22Rv1 (cell line): ENCODE measurements at regions not wholly inside any gene's neighbourhood (a gene's known extent, or its start where the extent isn't known, plus 50 kb on each side); places are given as distances from the start of the nearest gene placed in this dataset.

Experiments
- H3K27ac ChIP-seq: fragments of 450-650 bp; 2 replicates; pipeline ENCODE4 v1.5.1; 2017
- CTCF ChIP-seq: fragments of 450-650 bp; IDR thresholded peaks from 2 replicates; pipeline ENCODE4 v1.5.1; 2017; ENCODE audit warnings: mild to moderate bottlenecking
- ZFX ChIP-seq: fragments of 450-650 bp; IDR thresholded peaks from 2 replicates; pipeline ENCODE4 v1.6.1; 2017; ENCODE audit warnings: antibody characterized with exemption, borderline replicate concordance

GRCh38 chr3:99357131-99357530, 281.3 kb upstream of the COL8A1 start:
- no peak overlapping the region for H3K27ac ChIP-seq
- TF ChIP-seq ZFX (no peak), CTCF (no peak)

GRCh38 chr3:99356696-99357095, 281.7 kb upstream of the COL8A1 start:
- TF ChIP-seq ZFX = no peak
- TF ChIP-seq CTCF = no peak
- no peak overlapping the region for H3K27ac ChIP-seq

GRCh38 chr3:99355465-99355864, 282.9 kb upstream of the COL8A1 start:
- H3K27ac ChIP-seq = no peak overlapping the region
- TF ChIP-seq CTCF (no peak), ZFX (no peak)

GRCh38 chr3:99352811-99353210, 285.6 kb upstream of the COL8A1 start:
- TF ChIP-seq ZFX (no peak), CTCF (no peak)
- no peak overlapping the region for H3K27ac ChIP-seq

GRCh38 chr3:99351122-99351521, 287.3 kb upstream of the COL8A1 start:
- TF ChIP-seq ZFX (no peak), CTCF (no peak)
- H3K27ac ChIP-seq = no peak overlapping the region

- H3K27ac ChIP-seq = no peak overlapping the region
- TF ChIP-seq CTCF (no peak), ZFX (no peak)
Observed at GRCh38 chr3:99348451-99348850, 289.9 kb upstream of the COL8A1 start.

GRCh38 chr3:99344216-99344615, 294.2 kb upstream of the COL8A1 start:
- no peak overlapping the region for H3K27ac ChIP-seq
- no peak for TF ChIP-seq CTCF
- TF ChIP-seq ZFX = no peak

- TF ChIP-seq ZFX = no peak
- no peak for TF ChIP-seq CTCF
- no peak overlapping the region for H3K27ac ChIP-seq
Observed at GRCh38 chr3:99342383-99342782, 296.0 kb upstream of the COL8A1 start.
